Hematopoietic multipotent progenitor cell treated with erythropoietin and hydrocortisone succinate and interleukin-3 and kit ligand, for 6 days (in vitro differentiated cells): ENCODE measurements at regions not wholly inside any gene's neighbourhood (a gene's known extent, or its start where the extent isn't known, plus 50 kb on each side); places are given as distances from the start of the nearest gene placed in this dataset.
"Not testable (repeated sequence)": the region's sequence is repeated elsewhere in the genome, so short reads cannot be mapped to it uniquely, and the experiment has no call there.

Source experiments
- DNase-seq: peaks from one replicate; pipeline ENCODE4 v3.0.0-alpha.2; 2015

DNA sequence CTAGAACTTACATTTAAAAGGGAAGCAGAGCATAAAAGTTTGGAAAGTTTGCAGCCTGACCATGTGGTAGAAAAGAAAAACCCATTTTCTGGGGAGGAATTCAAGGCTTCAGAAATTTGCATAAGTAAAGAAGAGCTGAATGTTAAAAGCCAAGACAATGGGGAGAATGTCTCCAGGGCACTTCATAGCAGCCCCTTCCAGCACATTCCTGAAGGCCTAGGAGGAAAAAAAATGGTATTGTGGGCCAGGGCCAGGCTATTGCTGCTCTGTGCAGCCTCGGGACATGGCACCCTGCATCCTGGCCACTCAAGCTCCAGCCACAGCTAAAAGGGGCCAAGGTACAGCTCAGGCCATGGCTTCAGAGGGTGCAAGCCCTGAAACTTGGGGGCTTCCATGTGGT lies 474.2 kb upstream of the MDGA2 start:
- not testable (repeated sequence) for DNase-seq

DNA sequence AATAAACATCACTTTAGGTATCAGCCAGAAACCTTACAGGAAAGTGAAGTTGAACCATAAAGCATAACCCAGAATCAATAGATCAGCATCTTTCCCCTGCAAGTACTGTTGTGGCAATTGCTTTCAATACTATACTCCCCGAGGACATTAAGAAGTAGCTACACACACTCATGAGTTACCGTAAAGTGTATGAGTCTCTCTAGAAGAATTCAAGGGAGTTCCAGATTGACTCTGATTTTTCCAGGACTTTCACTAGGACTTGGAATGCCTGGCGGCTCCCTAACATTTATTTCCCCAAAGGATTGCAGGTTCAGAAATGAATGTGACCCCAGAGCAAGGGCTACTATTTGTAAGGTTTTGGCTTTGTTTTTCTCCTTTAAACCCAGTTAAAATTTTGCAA lies 465.4 kb upstream of the MDGA2 start:
- DNase-seq, result no peak

DNA sequence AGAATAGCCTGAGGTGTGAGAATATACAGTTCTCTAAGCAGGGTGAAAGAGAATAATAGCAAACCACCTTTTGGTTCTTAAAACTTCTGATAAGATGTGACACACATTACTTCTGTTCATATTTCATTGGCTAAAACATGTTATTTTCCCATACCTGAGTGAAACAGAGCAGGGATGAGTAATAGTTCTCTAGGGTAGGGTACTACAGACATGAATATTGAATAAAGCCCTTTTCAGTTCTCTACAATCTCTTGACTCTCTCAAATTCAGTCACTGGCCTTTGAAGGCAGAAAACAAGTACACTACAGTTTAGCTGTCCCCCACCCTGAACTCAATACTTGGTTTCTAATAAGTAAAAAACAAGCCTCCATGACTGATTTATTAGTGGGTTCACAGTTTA lies 454.1 kb upstream of the MDGA2 start:
- DNase-seq, result no peak

DNA sequence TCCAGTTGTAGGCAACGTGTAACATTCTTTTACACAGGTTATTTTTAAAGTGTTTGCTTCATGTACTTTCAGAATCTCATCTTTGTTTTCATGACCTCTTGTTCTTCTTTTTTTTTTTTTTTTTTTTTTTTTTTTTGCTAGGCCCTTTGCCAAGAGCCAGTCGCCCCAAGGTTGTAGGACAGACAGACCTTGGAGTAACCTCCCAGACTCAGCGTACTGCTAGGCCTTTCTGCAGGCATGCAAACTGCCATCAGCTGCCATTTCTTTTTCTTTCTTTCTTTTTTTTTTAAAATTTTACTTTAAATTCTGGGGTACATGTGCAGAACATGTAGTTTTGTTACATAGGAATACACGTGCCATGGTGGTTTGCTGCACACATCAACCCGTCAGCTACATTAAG lies 452.3 kb upstream of the MDGA2 start:
- no peak for DNase-seq

DNA sequence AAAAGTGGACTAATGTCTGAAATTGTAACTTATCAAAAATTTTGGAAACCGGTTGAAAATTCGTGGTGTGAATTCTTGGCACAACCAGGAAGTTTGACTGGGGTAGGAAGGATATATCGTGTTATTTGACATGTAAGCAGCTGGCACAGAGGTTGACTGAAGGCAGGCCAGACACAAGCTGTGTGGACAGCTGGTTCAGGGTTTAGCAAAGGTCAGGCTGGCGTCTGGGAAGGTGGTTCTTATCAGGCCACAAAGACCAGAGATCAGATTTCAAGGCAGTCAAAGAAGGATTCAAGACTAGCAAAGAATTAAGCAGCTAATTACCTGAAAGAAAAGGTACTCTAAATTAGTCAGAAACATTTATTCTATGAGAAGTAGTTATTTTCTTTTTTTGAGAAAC lies 450.2 kb upstream of the MDGA2 start:
- no peak for DNase-seq

DNA sequence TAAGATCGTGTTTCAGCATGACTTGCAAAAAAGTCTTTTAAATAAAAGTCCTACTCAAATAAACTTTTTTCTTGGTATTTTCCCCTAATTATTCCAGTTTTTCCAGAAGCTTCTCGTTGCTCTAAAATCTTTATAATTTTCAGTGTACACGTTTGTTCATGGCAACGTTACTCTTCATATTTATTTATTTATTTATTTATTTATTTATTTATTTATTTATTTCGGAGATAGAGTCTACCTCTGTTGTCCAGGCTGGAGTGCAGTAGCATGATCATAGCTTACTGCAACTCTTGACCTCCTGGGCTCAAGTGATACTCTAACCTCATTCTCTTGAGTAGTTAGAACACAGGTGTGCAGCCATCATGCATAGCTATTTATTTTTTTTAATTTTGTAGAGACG lies 438.3 kb upstream of the MDGA2 start:
- no peak for DNase-seq

DNA sequence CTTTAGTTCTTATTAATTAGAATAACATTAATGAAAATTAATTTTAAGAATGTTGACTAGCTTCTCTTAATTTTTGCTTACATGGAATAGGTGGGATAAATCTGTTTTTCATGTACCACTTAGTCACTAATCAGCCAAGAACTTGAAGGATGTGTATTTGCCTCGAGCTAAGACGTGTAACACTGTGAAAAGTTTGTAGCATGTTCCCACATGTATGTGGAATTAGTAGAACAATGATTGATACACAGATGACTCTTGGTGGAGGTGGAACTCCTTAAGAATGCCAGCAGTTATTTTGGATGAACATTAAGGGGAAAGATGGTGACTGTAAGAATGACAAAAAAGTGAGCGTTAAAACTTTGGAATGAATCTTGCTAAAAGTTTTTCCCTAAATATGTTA lies 435.7 kb upstream of the MDGA2 start:
- DNase-seq, result no peak

DNA sequence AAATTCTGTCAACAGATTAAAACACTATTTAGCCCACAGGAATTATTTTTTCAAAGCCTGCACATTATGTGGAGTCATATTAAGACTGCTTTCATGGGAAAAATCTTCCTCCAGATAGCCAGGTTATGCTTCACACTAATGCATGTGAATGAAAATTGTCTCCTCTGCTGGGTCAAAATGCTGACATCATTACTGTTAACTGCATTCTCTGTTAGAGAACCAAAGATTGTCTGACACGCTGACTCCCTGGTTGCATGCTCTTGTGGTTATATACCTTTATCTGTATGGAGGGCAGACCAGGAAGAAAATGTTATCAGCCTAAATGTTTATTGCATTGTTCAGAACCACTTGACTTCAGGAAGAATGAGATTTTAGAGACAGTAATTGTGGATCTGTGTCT lies 432.2 kb upstream of the MDGA2 start:
- DNase-seq, result no peak

DNA sequence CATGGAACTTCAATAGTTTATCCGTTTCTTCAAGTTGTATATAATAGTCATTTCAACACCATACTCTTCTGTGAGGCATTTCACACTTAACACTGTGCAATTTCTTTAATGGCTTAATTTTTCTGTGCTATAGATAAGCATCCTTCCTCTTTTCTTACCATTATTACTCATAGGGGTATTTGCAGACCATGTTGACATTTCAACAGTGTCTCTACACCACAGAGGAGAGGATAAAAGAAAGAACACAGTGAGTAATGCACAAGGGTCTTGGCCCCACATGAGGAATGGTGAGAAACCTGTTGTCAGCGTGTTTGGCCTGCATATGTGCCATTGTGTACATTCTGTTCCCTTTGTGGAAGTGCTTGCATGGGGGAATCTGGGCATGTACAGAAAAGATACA lies 421.5 kb upstream of the MDGA2 start:
- no peak for DNase-seq

DNA sequence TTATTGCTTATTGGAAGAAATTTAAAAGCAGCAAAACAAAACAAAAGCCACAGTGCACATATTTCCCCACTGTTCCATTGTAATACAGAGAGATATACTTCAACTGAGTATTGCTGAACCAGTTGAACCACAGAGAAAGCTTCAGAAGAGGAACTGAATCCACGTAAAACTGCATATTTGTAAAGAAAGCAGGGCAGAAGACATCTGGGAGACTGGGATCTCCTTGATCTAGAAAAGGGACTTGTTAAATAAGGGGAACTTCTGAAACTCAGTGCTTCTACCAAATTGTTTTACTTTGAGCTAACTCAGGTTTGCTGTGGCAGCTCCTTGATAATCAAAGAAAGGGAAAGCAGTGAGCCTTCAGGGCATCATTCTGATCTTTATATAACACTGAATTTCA lies 411.1 kb upstream of the MDGA2 start:
- DNase-seq, result no peak

DNA sequence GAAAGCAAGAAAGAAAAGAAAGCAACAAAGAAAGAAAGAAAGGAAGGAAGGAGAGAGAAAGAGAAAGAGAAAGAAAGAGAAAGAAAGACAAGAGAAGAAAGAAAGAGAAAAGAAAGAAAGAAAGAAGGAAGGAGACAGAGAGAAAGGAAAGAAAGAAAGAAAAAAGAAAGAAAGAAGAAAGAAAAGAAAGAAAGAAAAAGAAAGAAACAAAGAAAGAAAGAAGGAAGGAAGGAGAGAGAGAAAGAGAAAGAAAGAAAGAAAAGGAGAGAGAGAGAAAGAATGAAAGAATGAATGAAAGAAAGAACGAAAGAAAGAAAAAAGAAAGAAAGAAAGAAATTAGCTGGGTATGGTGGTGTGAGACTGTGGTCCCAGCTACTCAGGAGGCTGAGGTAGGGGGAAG lies 400.1 kb upstream of the MDGA2 start:
- no peak for DNase-seq

DNA sequence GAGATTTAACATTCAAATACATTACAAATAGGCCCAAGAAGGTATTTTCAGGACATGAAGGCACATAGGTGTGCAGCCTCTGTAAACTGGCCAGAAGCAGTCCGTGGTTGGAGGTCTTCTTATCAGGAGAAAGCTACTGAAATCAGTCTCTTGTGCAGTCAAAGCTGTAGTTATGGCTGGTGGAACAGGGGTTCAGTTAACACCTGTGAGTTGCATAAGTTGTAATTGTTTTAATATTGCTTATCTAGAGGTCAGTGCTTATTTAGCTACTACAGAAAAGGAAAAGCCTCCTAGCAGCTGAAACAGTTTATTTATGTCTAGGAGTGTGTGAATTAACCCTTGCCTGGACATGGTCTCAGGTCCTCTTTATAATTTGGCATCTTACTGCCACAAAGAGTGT lies 377.6 kb upstream of the MDGA2 start:
- DNase-seq, result no peak

DNA sequence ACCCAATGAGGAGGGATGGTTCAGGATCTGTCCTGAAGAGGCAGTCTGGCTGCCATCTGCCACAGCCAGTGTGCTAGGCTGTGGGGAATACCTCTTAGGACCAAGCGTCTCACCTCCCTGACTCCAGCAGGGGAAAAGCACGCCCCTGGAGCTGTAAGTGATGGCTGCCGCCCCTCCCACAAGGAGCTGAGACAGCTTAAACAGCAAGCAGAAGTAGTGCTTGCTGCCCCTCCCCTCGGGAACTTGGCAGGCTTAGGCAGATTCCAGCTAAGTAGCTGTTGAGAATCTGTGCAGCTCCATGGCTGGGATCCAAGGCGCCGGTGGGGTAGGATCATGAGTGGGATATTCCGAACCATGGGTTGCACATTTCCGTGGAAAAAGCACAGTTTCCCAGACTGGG lies 360.4 kb upstream of the MDGA2 start:
- no peak for DNase-seq

DNA sequence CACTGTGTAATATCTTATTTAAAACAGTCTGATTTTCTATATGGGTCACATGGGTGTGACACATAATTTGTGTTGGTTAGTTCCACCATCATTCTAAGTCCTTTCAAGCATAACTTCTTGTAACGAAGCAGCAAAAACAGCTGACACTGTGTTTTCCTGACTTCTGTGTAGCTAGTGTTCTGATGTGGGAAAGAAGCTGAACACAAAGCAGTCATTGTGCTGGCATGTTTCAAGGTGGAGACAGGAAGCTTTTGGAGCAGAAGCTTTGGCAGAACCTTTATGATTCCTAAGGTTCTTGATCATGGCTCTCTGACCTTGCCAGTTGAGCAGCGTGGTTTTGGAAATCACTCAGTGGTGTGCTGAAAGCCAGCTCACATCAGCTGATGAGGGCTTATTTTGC lies 351.7 kb upstream of the MDGA2 start:
- DNase-seq, result no peak

DNA sequence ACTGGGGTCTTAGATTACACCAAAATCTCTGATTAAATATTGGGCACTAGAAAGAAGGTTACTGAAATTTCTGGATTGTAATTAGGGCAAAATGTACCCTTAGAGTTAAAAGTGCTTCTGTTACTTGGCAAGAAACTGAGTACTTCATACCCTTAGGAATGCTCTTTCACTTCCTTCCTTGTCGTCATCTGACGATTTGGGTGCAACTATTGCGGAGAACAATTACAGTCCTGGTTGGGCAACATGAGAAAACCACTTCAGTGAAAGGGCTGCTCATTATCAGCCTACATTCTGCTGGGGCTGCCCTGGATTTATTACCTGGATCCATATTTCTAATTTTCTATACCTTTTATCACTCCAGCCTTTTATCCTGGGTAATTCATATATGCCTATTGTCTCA lies 348.5 kb upstream of the MDGA2 start:
- no peak for DNase-seq

DNA sequence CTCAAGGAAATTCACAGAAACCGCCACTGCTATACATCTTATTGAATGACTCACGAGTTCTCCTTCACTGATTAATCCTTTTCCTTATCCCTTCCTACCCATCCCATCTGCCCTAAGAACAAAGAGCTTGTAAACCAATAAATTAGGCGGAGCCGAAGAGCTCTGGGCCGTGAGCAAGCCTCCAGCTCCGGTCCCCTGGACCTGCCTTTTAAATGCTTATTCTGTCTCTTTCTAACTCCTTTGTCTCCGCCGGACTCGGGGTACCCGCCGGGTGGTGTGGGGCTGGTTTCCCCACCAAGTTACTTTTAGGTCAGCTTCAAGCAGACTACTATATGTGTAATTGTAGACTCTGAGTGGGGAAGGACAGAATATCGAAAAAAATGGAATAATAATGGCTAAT lies 336.1 kb upstream of the MDGA2 start:
- DNase-seq, result not testable (repeated sequence)

DNA sequence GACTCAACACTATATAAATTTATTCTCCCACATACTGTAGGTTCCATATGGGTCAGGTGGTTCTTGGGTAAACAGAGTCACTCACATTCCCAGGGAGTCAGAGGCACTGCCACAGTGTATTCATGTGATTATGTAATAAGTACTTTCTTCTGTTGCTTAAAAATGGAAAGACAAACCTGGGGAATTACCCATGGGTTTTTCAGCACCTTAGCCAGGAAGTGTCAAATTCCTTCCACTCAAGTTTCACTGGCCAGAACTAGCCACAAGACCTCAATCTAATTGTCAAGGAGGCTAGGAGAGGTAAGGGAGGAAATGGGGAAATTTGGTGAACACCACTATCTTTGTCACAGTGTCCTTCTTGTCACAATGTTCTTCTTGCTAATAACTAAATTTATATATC lies 333.2 kb upstream of the MDGA2 start:
- no peak for DNase-seq

DNA sequence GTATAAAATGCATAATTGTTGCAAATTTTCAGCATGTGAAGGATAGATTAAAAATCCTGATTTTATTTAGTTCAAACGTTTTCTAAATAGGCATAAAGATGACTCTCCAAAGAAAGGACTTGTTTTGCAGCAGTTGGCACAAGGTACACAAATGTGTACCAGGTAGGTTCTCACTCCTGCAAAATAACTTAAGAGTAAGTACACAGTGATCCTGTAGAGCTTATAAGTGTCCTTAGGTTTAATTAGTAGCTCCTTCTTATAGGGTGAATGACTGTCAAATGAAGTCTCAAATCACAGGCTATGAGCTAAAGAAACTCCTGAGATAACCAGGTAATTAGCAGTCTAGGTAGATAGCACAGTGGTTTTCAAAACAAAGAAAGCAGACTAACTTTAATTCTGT lies 330.6 kb upstream of the MDGA2 start:
- DNase-seq, result no peak

DNA sequence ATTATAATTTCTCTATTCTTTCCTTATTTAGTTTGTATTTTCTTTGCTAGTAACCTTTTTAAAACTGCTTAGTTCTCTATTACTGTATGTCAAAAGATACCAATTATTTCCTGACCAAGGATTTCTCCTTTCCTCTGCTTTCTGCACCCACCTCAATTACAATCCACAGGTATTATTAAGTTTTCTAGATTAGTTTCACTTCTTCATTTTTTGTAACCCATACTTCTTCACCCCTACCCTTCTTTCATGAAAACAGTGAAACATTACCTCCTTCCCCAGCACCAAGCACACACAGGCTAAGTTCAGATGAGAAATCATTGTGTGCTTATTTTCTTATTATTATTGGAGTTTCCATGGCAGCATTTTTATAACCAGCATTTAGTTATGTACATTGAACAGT lies 318.5 kb upstream of the MDGA2 start:
- DNase-seq, result no peak

DNA sequence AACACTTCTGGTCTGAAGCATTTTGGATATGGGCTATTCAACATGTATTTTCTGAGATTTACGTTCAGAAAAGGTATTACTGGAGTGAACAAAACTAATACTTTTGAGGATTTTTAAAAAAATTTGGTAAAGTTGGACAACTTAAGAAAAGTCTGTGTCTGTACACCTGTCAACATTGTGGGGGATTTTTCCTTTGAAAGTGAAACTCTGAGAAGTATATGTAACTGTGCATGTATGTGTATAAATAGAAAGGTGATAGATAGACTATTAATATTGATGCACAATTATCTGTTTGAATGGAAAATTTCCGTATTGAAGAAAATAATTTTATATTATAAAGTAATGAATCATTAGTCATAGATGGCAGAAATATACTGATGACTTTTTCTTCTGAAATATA lies 312.8 kb upstream of the MDGA2 start:
- no peak for DNase-seq

DNA sequence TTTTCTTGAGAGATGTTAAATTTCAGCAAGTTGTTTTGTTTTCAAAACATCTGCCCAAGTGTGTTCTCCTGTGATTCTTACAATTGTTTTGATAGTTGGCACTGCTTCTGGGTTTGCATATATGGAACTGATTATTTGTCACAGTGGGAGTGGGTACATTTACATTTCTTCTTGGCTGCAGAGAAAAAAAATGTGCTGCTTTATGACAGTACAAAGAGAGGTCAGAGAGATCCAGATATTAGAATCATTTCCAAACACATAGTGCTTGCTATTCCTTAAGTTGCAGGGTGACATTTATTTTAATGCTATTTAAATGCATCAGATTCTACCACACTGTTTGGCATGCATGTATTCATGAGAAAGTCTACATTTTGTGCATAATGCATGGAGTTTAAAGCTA lies 303.5 kb upstream of the MDGA2 start:
- DNase-seq, result no peak

DNA sequence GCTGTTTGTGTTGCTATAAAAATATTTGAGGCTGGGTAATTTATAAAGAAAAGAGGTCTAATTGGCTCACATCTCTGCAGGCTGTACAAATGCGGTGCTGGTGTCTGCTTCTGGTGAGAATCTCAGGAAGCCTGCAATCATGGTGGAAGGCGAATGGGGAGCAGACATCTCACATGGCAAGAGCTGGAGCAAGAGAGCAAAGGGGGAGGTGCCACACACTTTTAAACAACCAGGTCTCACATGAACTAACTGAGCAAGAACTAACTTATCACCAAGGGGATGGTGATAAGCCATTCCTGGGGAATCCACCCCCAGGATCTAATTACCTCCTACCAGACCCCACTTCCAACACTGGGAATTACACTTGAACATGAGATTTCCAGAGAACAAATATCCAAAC lies 300.7 kb upstream of the MDGA2 start:
- DNase-seq, result no peak

DNA sequence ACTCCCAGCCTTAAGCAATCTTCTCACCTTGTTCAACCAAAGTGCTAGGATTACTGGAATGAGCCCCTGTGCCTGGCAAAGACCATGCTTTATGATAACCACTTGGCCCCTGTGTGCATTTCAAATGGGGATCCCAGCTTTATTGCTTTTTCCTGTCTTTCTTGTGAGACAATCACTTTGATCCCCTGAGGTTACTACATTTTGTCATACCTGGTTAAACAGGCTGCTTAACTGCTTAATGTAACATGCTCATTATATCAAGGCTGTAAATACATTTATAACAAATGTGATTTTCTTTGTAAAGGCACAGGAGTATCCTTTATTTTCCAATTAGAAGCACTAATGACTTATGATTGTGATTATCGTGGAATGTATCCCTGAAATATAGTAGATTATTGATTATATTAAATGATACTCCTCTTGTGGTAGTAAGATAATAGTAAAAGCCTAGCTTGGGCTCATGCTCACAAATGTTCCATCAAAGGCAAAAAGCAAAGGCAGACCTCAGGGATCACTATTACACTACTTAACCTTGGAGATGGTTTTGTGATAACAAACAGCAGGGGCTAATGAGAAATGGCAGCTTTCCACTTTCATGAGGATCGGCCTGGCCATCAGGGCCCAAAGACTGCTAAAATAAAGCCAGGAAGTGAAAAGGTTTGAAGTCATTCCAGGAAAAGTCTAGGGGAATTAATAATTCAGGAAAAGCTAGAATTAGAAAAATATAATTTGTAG lies 290.8 kb upstream of the MDGA2 start:
- no peak for DNase-seq

DNA sequence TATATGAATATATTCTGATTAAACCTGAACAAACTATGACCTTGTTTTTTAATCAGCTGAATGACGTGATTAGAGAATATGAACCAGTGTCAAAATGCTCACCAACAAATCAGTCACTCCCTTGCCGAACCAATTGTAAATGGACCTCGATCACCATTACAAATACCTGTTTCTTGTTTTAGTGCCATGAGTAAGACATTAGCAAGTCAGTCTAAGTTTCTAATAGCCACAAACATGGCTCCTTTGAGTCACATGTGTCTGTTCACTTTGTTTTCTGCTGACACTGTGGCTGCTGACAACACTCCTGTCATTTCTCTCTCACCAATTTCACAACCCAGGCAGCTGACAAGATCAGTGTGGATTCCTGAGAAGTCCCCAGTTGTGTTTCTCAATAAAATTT lies 286.2 kb upstream of the MDGA2 start:
- DNase-seq, result no peak

DNA sequence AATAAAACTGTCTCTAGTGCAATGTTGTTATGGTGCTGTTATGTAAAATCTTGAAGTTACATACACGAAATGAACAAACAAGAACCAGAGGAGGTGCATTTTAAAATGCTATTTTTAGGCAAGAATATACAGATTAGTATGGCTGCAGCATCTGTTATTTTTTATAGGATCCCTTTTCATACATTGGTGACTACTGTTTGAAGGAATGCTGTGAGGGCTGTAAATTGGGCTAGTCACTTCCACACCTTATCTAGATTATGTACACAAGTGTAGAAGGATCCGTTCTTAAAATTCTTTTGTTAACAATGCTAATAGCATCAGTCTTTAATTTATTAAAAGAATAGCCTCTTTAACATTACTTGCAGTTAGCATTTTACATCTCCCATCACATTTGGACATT lies 284.3 kb upstream of the MDGA2 start:
- no peak for DNase-seq

DNA sequence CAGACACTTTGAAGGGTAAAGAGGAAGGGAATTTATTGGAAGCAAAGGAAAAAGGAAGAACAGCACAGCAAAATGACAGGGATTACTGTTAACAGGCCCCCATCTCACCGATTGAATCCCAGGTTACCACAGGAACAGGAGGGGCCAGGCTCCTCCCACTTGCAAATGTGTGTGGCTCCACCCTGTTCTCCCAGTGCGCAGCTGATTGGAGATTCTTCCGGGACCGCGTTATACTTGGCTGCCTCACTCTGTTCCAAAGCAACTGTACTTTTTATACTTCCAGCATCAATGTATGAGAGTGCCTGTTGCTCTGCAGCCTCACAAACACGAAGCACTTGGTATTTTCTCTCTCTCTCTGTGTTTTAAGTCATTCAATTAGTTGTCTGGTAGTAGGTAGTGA lies 273.6 kb upstream of the MDGA2 start:
- no peak for DNase-seq
